ENCODE measurements at regions not wholly inside any gene's neighbourhood (a gene's known extent, or its start where the extent isn't known, plus 50 kb on each side); places are given as distances from the start of the nearest gene placed in this dataset.
"Not testable (repeated sequence)": the region's sequence is repeated elsewhere in the genome, so short reads cannot be mapped to it uniquely, and the experiment has no call there.

GRCh38 chr5:27845248-27845647, 806.9 kb upstream of the CDH9 start:
- no peak overlapping the region for H3K27ac Mint-ChIP-seq (ENCODE audit: low read depth)
- DNase-seq (ENCODE audit: low spot score in 2 of 2) (no peak), ATAC-seq (replicated peaks; ENCODE audit: extremely low read depth, poor library complexity, severe bottlenecking) (no peak)
- no peaks in the 10 kb centered on the region for H3K4me1 Mint-ChIP-seq
- no peak overlapping the region for H3K4me3 Mint-ChIP-seq
- peaks cover 36% of the 10 kb centered on the region for H3K9me3 Mint-ChIP-seq
- H3K36me3 Mint-ChIP-seq (ENCODE audit: insufficient read depth) = no peaks in the 10 kb centered on the region
- no peaks in the 10 kb centered on the region for H3K27me3 Mint-ChIP-seq

GRCh38 chr5:27836704-27837103, 798.3 kb upstream of the CDH9 start:
- not testable (repeated sequence) for H3K36me3 Mint-ChIP-seq (ENCODE audit: insufficient read depth); H3K4me1 Mint-ChIP-seq; H3K27ac Mint-ChIP-seq (ENCODE audit: low read depth); H3K4me3 Mint-ChIP-seq; DNase-seq (ENCODE audit: low spot score in 2 of 2); ATAC-seq (replicated peaks; ENCODE audit: extremely low read depth, poor library complexity, severe bottlenecking); H3K27me3 Mint-ChIP-seq
- H3K9me3 Mint-ChIP-seq = peaks cover 23% of the 10 kb centered on the region

- DNase-seq (ENCODE audit: low spot score in 2 of 2) (no peak), ATAC-seq (replicated peaks; ENCODE audit: extremely low read depth, poor library complexity, severe bottlenecking) (no peak)
- Mint-ChIP-seq H3K4me3 (no peak overlapping the region), H3K27ac (ENCODE audit: low read depth) (no peak overlapping the region), H3K4me1 (no peaks in the 10 kb centered on the region), H3K9me3 (peaks cover 17% of the 10 kb centered on the region), H3K27me3 (no peaks in the 10 kb centered on the region), H3K36me3 (ENCODE audit: insufficient read depth) (no peaks in the 10 kb centered on the region)
These were observed 794.5 kb upstream of the CDH9 start for GRCh38 chr5:27832886-27833285.

- Mint-ChIP-seq H3K27ac (ENCODE audit: low read depth) (no peak overlapping the region), H3K36me3 (ENCODE audit: insufficient read depth) (no peaks in the 10 kb centered on the region), H3K27me3 (no peaks in the 10 kb centered on the region), H3K9me3 (peaks cover 5% of the 10 kb centered on the region), H3K4me3 (no peak overlapping the region), H3K4me1 (no peaks in the 10 kb centered on the region)
- DNase-seq (ENCODE audit: low spot score in 2 of 2) (no peak), ATAC-seq (replicated peaks; ENCODE audit: extremely low read depth, poor library complexity, severe bottlenecking) (no peak)
These were observed 792.2 kb upstream of the CDH9 start for GRCh38 chr5:27830546-27830945.

GRCh38 chr5:27821681-27822080, 783.3 kb upstream of the CDH9 start:
- Mint-ChIP-seq H3K36me3 (ENCODE audit: insufficient read depth) (no peaks in the 10 kb centered on the region), H3K9me3 (peaks cover 16% of the 10 kb centered on the region), H3K27me3 (no peaks in the 10 kb centered on the region), H3K27ac (ENCODE audit: low read depth) (no peak overlapping the region), H3K4me1 (no peaks in the 10 kb centered on the region), H3K4me3 (no peak overlapping the region)
- DNase-seq (ENCODE audit: low spot score in 2 of 2) = no peak
- no peak for ATAC-seq (replicated peaks; ENCODE audit: extremely low read depth, poor library complexity, severe bottlenecking)

- Mint-ChIP-seq H3K4me3 (no peak overlapping the region), H3K27ac (ENCODE audit: low read depth) (no peak overlapping the region), H3K27me3 (no peaks in the 10 kb centered on the region), H3K4me1 (no peaks in the 10 kb centered on the region), H3K36me3 (ENCODE audit: insufficient read depth) (no peaks in the 10 kb centered on the region), H3K9me3 (peaks cover 33% of the 10 kb centered on the region)
- DNase-seq (ENCODE audit: low spot score in 2 of 2) (no peak), ATAC-seq (replicated peaks; ENCODE audit: extremely low read depth, poor library complexity, severe bottlenecking) (no peak)
These were observed 780.5 kb upstream of the CDH9 start for GRCh38 chr5:27818888-27819287.

GRCh38 chr5:27814983-27815382, 776.6 kb upstream of the CDH9 start:
- H3K27me3 Mint-ChIP-seq = no peaks in the 10 kb centered on the region
- no peak for ATAC-seq (replicated peaks; ENCODE audit: extremely low read depth, poor library complexity, severe bottlenecking)

GRCh38 chr5:27814286-27814685, 775.9 kb upstream of the CDH9 start:
- Mint-ChIP-seq H3K9me3 (peaks cover 34% of the 10 kb centered on the region), H3K36me3 (ENCODE audit: insufficient read depth) (peaks cover 1% of the 10 kb centered on the region), H3K4me1 (no peaks in the 10 kb centered on the region), H3K27ac (ENCODE audit: low read depth) (no peak overlapping the region), H3K4me3 (no peak overlapping the region), H3K27me3 (no peaks in the 10 kb centered on the region)
- ATAC-seq (replicated peaks; ENCODE audit: extremely low read depth, poor library complexity, severe bottlenecking) (no peak), DNase-seq (ENCODE audit: low spot score in 2 of 2) (no peak)

More at GRCh38 chr5:27814983-27815382, 776.6 kb upstream of the CDH9 start:
- Mint-ChIP-seq H3K4me3 (no peak overlapping the region), H3K4me1 (no peaks in the 10 kb centered on the region), H3K27ac (ENCODE audit: low read depth) (no peak overlapping the region), H3K9me3 (peaks cover 32% of the 10 kb centered on the region), H3K36me3 (ENCODE audit: insufficient read depth) (peaks cover 1% of the 10 kb centered on the region)
- no peak for DNase-seq (ENCODE audit: low spot score in 2 of 2)

- H3K36me3 Mint-ChIP-seq (ENCODE audit: insufficient read depth) = peaks cover 1% of the 10 kb centered on the region
- DNase-seq (ENCODE audit: low spot score in 2 of 2) (no peak), ATAC-seq (replicated peaks; ENCODE audit: extremely low read depth, poor library complexity, severe bottlenecking) (no peak)
- H3K4me3 Mint-ChIP-seq = no peak overlapping the region
- H3K9me3 Mint-ChIP-seq = peaks cover 19% of the 10 kb centered on the region
- H3K27me3 Mint-ChIP-seq = no peaks in the 10 kb centered on the region
- no peak overlapping the region for H3K27ac Mint-ChIP-seq (ENCODE audit: low read depth)
- no peaks in the 10 kb centered on the region for H3K4me1 Mint-ChIP-seq
These were observed 772.1 kb upstream of the CDH9 start for GRCh38 chr5:27810458-27810857.

GRCh38 chr5:27797220-27797619, 758.8 kb upstream of the CDH9 start:
- no peaks in the 10 kb centered on the region for H3K4me1 Mint-ChIP-seq
- no peaks in the 10 kb centered on the region for H3K27me3 Mint-ChIP-seq

GRCh38 chr5:27788184-27788583, 749.8 kb upstream of the CDH9 start:
- ATAC-seq (replicated peaks; ENCODE audit: extremely low read depth, poor library complexity, severe bottlenecking) = no peak
- Mint-ChIP-seq H3K36me3 (ENCODE audit: insufficient read depth) (peaks cover 2% of the 10 kb centered on the region), H3K27ac (ENCODE audit: low read depth) (no peak overlapping the region), H3K4me3 (no peak overlapping the region), H3K27me3 (no peaks in the 10 kb centered on the region), H3K9me3 (peaks cover 25% of the 10 kb centered on the region), H3K4me1 (no peaks in the 10 kb centered on the region)
- no peak for DNase-seq (ENCODE audit: low spot score in 2 of 2)

More at GRCh38 chr5:27797220-27797619, 758.8 kb upstream of the CDH9 start:
- peaks cover 2% of the 10 kb centered on the region for H3K36me3 Mint-ChIP-seq (ENCODE audit: insufficient read depth)
- ATAC-seq (replicated peaks; ENCODE audit: extremely low read depth, poor library complexity, severe bottlenecking) (no peak), DNase-seq (ENCODE audit: low spot score in 2 of 2) (no peak)
- no peak overlapping the region for H3K4me3 Mint-ChIP-seq
- H3K9me3 Mint-ChIP-seq = peaks cover 22% of the 10 kb centered on the region
- no peak overlapping the region for H3K27ac Mint-ChIP-seq (ENCODE audit: low read depth)

- Mint-ChIP-seq H3K27me3 (no peaks in the 10 kb centered on the region), H3K36me3 (ENCODE audit: insufficient read depth) (no peaks in the 10 kb centered on the region), H3K9me3 (peaks cover 18% of the 10 kb centered on the region), H3K4me3 (no peak overlapping the region), H3K4me1 (no peaks in the 10 kb centered on the region), H3K27ac (ENCODE audit: low read depth) (no peak overlapping the region)
- no peak for DNase-seq (ENCODE audit: low spot score in 2 of 2)
- no peak for ATAC-seq (replicated peaks; ENCODE audit: extremely low read depth, poor library complexity, severe bottlenecking)
These were observed 745.9 kb upstream of the CDH9 start for GRCh38 chr5:27784317-27784716.

- Mint-ChIP-seq H3K4me1 (no peaks in the 10 kb centered on the region), H3K4me3 (no peak overlapping the region), H3K36me3 (ENCODE audit: insufficient read depth) (no peaks in the 10 kb centered on the region), H3K9me3 (peaks cover 6% of the 10 kb centered on the region), H3K27ac (ENCODE audit: low read depth) (no peak overlapping the region), H3K27me3 (no peaks in the 10 kb centered on the region)
- ATAC-seq (replicated peaks; ENCODE audit: extremely low read depth, poor library complexity, severe bottlenecking) (no peak), DNase-seq (ENCODE audit: low spot score in 2 of 2) (no peak)
These were observed 739.7 kb upstream of the CDH9 start for GRCh38 chr5:27778121-27778520.

GRCh38 chr5:27773636-27774035, 735.2 kb upstream of the CDH9 start:
- Mint-ChIP-seq H3K36me3 (ENCODE audit: insufficient read depth) (no peaks in the 10 kb centered on the region), H3K27me3 (no peaks in the 10 kb centered on the region), H3K4me1 (no peaks in the 10 kb centered on the region), H3K9me3 (peaks cover 16% of the 10 kb centered on the region), H3K27ac (ENCODE audit: low read depth) (no peak overlapping the region), H3K4me3 (no peak overlapping the region)
- DNase-seq (ENCODE audit: low spot score in 2 of 2) (no peak), ATAC-seq (replicated peaks; ENCODE audit: extremely low read depth, poor library complexity, severe bottlenecking) (no peak)
